CD14-positive monocyte (primary cell): ENCODE measurements at regions not wholly inside any gene's neighbourhood (a gene's known extent, or its start where the extent isn't known, plus 50 kb on each side); places are given as distances from the start of the nearest gene placed in this dataset.

ENCODE experiments used
- DNase-seq, 3 donors: peaks; one replicate each; pipeline ENCODE4 v3.0.0-alpha.2; 2011 to 2022
- H2AFZ ChIP-seq: 2 replicates; pipeline ENCODE4 v1.6.0; 2012; ENCODE audit warnings: mild to moderate bottlenecking, low read depth, low read length, inconsistent platforms; ENCODE audit not compliant: insufficient read depth, poor library complexity, severe bottlenecking
- H3K27ac ChIP-seq, 2 donors: 1 replicate in 1 of 2; 2 replicates in 1 of 2; pipeline ENCODE4 v1.5.1; 2012 to 2013; ENCODE audit warnings: low read length in 2 of 2, control low read depth in 1 of 2, inconsistent platforms in 1 of 2, low read depth in 1 of 2, mild to moderate bottlenecking in 1 of 2
- H3K27me3 ChIP-seq, 2 donors: one replicate each; pipeline versions ENCODE4 v1.6.0 to v1.6.1; 2011 to 2013; ENCODE audit warnings: low read length in 2 of 2; ENCODE audit not compliant: control insufficient read depth in 2 of 2, insufficient read depth in 2 of 2
- H3K36me3 ChIP-seq, 2 donors: replicated peaks in 1 of 2; 1 replicate in 1 of 2; 2 replicates in 1 of 2; pipeline versions ENCODE4 v1.5.1 to v1.6.1; 2012 to 2013; ENCODE audit warnings: low read length in 2 of 2, control low read depth in 1 of 2, inconsistent platforms in 1 of 2, mild to moderate bottlenecking in 1 of 2; ENCODE audit not compliant: insufficient read depth in 2 of 2, control insufficient read depth in 1 of 2
- H3K4me1 ChIP-seq, 2 donors: 1 replicate in 1 of 2; 2 replicates in 1 of 2; pipeline versions ENCODE4 v1.5.1 to v1.6.1; 2012 to 2013; ENCODE audit warnings: low read length in 2 of 2, control low read depth in 1 of 2, inconsistent platforms in 1 of 2, mild to moderate bottlenecking in 1 of 2, moderate library complexity in 1 of 2; ENCODE audit not compliant: insufficient read depth in 2 of 2, control insufficient read depth in 1 of 2
- H3K4me2 ChIP-seq: replicated peaks from 2 replicates; pipeline ENCODE3; 2012; ENCODE audit warnings: low read length, moderate library complexity, mild to moderate bottlenecking; ENCODE audit not compliant: poor library complexity, severe bottlenecking; ENCODE audit errors: extremely low read depth
- H3K4me3 ChIP-seq, 3 experiments: fragments of 200-600 bp in 1 of 3; sonication (generic) in 1 of 3; replicated peaks in 1 of 3; 1 replicate in 2 of 3; 2 replicates in 1 of 3; pipeline ENCODE4 v1.5.1; 2011 to 2013; ENCODE audit warnings: low read length in 3 of 3, mild to moderate bottlenecking in 3 of 3, control low read depth in 2 of 3, low read depth in 2 of 3, inconsistent platforms in 1 of 3, moderate library complexity in 1 of 3
- H3K79me2 ChIP-seq: 2 replicates; pipeline ENCODE4 v1.6.0; 2012; ENCODE audit warnings: mild to moderate bottlenecking, control low read depth, inconsistent platforms, low read length, moderate library complexity; ENCODE audit not compliant: insufficient read depth
- H3K9ac ChIP-seq: 2 replicates; pipeline ENCODE4 v1.6.0; 2017; ENCODE audit warnings: low read length, mild to moderate bottlenecking; ENCODE audit not compliant: insufficient read depth, poor library complexity, severe bottlenecking
- H3K9me3 ChIP-seq, 2 donors: replicated peaks in 1 of 2; 1 replicate in 1 of 2; 2 replicates in 1 of 2; pipeline versions ENCODE4 v1.5.1 to v1.6.1; 2012 to 2013; ENCODE audit warnings: low read length in 2 of 2, control low read depth in 1 of 2; ENCODE audit not compliant: control insufficient read depth in 1 of 2, insufficient read depth in 1 of 2
- H4K20me1 ChIP-seq: 2 replicates; pipeline ENCODE4 v1.6.0; 2012; ENCODE audit warnings: mild to moderate bottlenecking, low read length, control low read depth, moderate library complexity; ENCODE audit not compliant: insufficient read depth
- H3K27ac Mint-ChIP-seq, 7 donors: one replicate each; pipeline ENCODE4 v1.8.0; 2020; ENCODE audit warnings: mild to moderate bottlenecking in 7 of 7, mixed read lengths in 7 of 7, moderate library complexity in 6 of 7, inconsistent platforms in 2 of 7
- H3K27me3 Mint-ChIP-seq, 3 donors: one replicate each; pipeline ENCODE4 v1.8.0; 2021 to 2022; ENCODE audit warnings: low read depth in 3 of 3, mild to moderate bottlenecking in 3 of 3, mixed read lengths in 3 of 3, moderate library complexity in 3 of 3, inconsistent platforms in 1 of 3
- H3K36me3 Mint-ChIP-seq, 2 donors: one replicate each; pipeline ENCODE4 v1.8.0; 2020; ENCODE audit warnings: mixed read lengths in 2 of 2, inconsistent platforms in 1 of 2, mild to moderate bottlenecking in 1 of 2
- H3K4me1 Mint-ChIP-seq: one replicate; pipeline ENCODE4 v1.8.0; 2020; ENCODE audit warnings: mild to moderate bottlenecking, mixed read lengths
- H3K4me3 Mint-ChIP-seq, 2 donors: one replicate each; pipeline ENCODE4 v1.8.0; 2020; ENCODE audit warnings: mild to moderate bottlenecking in 2 of 2, mixed read lengths in 2 of 2, moderate library complexity in 1 of 2
- H3K9me3 Mint-ChIP-seq, 7 donors: one replicate each; pipeline ENCODE4 v1.8.0; 2020 to 2022; ENCODE audit warnings: mixed read lengths in 7 of 7, mild to moderate bottlenecking in 6 of 7, moderate library complexity in 6 of 7, inconsistent platforms in 2 of 7
- WGBS: methylation state at CpG from one replicate; pipeline ENCODE4 v1.1.5; 2013; ENCODE audit warnings: missing lambda C conversion rate; ENCODE audit not compliant: insufficient coverage; 5-methylcytosine and 5-hydroxymethylcytosine counted together
- intact Hi-C, 2 donors: fragments of 100-400 bp; cut with micrococcal nuclease; formaldehyde crosslinking; loops; one replicate each; pipeline versions ENCODE4 v1.15.0 to v1.15.1; 2023
- TF ChIP-seq, protein P1 (sequence below): fragments of 200-600 bp; IDR thresholded peaks from one replicate; pipeline ENCODE4 v1.8.0; 2022; ENCODE audit warnings: antibody characterized with exemption, mild to moderate bottlenecking

DNA sequence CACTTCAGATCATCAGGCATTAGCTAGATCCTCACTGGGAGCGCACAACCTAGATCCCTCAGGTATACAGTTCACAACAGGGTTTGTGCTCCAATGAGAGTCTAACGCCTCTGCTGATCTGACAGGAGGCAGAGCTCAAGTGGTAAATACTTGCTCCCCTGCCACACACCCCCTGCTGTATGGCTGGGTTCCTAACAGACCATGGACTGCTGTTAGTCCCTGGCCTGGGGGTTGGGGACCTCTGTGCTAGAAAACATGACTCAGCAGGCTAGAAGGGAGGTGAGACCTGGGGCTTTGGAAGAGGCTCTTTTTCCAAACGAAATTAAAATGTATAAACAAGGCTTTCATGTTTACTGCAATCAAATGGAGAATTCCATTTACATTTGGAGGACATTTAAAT lies 691.1 kb downstream of the FLRT2 start:
- Histone ChIP-seq H4K20me1 (no peaks in the 10 kb centered on the region), H3K9ac (no peak overlapping the region), H3K79me2 (no peaks in the 10 kb centered on the region), H3K36me3 (no peaks in the 10 kb centered on the region), H3K9me3 (no peaks in the 10 kb centered on the region), H3K4me2 (no peak overlapping the region), H3K4me1 (no peaks in the 10 kb centered on the region), H2AFZ (no peak overlapping the region), H3K27ac (no peak overlapping the region), H3K27me3 (no peaks in the 10 kb centered on the region), H3K4me3 (no peak overlapping the region)
- no peaks in the 10 kb centered on the region for H3K27me3 Mint-ChIP-seq
- WGBS = 94% methylated on average over 2 of the region's 3 CpGs
- no peak overlapping the region for H3K4me3 Mint-ChIP-seq
- TF ChIP-seq, protein P1, sequence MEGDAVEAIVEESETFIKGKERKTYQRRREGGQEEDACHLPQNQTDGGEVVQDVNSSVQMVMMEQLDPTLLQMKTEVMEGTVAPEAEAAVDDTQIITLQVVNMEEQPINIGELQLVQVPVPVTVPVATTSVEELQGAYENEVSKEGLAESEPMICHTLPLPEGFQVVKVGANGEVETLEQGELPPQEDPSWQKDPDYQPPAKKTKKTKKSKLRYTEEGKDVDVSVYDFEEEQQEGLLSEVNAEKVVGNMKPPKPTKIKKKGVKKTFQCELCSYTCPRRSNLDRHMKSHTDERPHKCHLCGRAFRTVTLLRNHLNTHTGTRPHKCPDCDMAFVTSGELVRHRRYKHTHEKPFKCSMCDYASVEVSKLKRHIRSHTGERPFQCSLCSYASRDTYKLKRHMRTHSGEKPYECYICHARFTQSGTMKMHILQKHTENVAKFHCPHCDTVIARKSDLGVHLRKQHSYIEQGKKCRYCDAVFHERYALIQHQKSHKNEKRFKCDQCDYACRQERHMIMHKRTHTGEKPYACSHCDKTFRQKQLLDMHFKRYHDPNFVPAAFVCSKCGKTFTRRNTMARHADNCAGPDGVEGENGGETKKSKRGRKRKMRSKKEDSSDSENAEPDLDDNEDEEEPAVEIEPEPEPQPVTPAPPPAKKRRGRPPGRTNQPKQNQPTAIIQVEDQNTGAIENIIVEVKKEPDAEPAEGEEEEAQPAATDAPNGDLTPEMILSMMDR = no peak
- intact Hi-C loops = no loop called here
- H3K9me3 Mint-ChIP-seq = peaks cover 4 to 16% (median 7%) of the 10 kb centered on the region in 7 donors
- H3K36me3 Mint-ChIP-seq = no peaks in the 10 kb centered on the region
- H3K27ac Mint-ChIP-seq = no peak overlapping the region
- DNase-seq = no peak
- no peaks in the 10 kb centered on the region for H3K4me1 Mint-ChIP-seq

DNA sequence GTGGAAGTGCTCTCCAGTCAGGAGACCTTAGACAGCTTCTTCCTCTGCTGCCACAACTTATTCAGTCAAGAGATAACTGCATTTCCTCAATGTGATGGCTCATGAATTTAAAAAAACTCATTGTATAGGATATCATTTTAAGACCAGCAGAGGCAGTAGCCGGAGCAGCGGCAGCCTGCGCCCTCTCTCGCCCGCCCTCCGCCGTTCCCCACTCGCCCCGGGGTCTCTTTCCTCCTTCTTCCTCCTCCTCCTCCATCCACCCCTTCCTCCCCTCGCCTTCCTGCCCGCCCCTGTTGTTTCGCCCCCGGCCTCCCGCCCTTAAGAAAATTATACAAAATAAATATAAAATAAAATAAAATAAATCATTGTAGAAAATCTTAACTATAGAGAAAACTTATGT lies 687.6 kb downstream of the FLRT2 start:
- H3K36me3 Mint-ChIP-seq = no peaks in the 10 kb centered on the region
- Histone ChIP-seq H3K27me3 (no peaks in the 10 kb centered on the region), H3K27ac (no peak overlapping the region), H3K79me2 (no peaks in the 10 kb centered on the region), H3K9ac (no peak overlapping the region), H3K4me3 (no peak overlapping the region), H3K4me1 (no peaks in the 10 kb centered on the region), H2AFZ (no peak overlapping the region), H3K9me3 (no peaks in the 10 kb centered on the region), H4K20me1 (no peaks in the 10 kb centered on the region), H3K4me2 (no peak overlapping the region), H3K36me3 (no peaks in the 10 kb centered on the region)
- intact Hi-C loops = no loop called here
- WGBS = no CpG with 5 or more reads among the region's 14 CpGs
- H3K27me3 Mint-ChIP-seq = no peaks in the 10 kb centered on the region
- no peak for DNase-seq
- H3K9me3 Mint-ChIP-seq = peaks cover 0 to 14% (median 3%) of the 10 kb centered on the region in 7 donors
- no peak overlapping the region for H3K27ac Mint-ChIP-seq
- H3K4me1 Mint-ChIP-seq = no peaks in the 10 kb centered on the region
- TF ChIP-seq, protein P1 = no peak
- no peak overlapping the region for H3K4me3 Mint-ChIP-seq
